ENCODE measurements at regions not wholly inside any gene's neighbourhood (a gene's known extent, or its start where the extent isn't known, plus 50 kb on each side); places are given as distances from the start of the nearest gene placed in this dataset.
A peak's percentile ranks its signal among the peaks of the same experiment; 100 is the strongest.
"Not testable (repeated sequence)": the region's sequence is repeated elsewhere in the genome, so short reads cannot be mapped to it uniquely, and the experiment has no call there.

DNA sequence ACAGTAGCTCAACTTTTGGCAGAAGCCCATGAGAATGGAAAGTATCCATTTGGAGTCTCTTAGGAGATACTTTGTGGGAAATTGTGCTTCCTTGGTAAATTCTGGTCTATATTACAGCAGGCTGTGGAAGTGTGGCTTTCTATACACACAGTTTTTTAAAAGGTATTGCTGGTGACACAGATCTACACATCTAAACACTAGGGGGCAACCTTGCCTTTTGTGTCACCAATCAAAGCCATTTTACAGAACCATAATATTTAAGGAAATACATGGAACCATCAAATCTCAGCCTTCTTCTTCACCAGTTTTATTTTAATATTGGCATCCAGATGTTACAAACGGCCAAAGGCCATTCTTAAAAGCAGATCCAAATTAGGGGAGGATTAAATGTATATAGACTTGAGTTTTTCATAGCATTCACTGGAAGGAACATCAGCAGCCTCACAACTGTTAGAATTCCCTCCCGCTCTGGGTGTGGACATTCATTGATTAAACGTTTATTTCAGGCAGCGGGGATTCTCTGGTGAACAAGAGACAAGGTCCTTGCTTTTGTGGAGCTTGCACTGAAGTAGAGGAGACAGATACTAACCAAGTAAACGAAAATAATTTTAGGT, 132.4 kb upstream of the EPB41L4A start:
- no peak for TF ChIP-seq GATA1 (IDR thresholded peaks at IDR 0.05; ENCODE audit: low read depth, low read length)
- TF ChIP-seq POLR2A (IDR thresholded peaks at IDR 0.05; ENCODE audit: low read length) = no peak
- DNase-seq = peak; percentile 79 to 86

DNA sequence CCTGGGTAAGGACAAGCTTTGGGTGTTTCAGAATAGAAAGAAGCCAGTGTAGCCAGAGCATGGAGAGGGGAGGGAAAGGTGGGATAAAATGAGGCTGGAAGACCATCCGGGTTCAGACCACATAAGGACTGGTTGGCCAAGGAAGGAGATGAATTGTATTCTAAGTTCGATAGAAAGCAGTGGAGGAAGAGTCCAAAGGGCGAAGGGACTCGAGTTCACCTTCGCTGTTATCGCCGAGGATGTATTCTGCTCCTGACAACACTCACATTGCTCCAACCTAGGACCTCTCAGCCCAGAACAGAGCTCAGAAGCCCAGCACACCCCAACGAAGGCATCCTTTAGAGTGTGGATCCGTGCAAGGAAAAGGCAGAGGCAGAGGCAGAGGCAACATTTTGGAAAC, 133.1 kb upstream of the EPB41L4A start:
- DNase-seq = no peak
- TF ChIP-seq POLR2A (IDR thresholded peaks at IDR 0.05; ENCODE audit: low read length) (no peak), GATA1 (IDR thresholded peaks at IDR 0.05; ENCODE audit: low read depth, low read length) (no peak)

DNA sequence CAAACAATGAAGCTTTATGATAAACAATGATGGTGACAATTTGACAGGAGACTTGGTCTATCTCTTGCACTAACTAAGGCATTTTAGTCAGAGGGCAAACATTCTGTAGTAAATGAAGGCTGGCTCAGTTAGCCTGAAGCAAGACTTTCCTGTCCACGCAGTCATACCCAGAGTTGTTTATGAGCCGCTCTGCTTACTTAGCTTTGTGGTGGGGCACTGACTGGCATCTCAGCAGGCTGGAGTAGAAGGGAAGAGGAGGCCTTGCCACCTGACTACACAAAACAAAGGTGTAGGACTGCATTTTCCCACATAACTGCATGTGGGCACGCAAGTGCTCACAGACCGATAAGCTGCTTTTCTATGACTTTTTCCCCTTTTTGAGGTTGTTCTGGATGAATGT, 133.7 kb upstream of the EPB41L4A start:
- TF ChIP-seq POLR2A (IDR thresholded peaks at IDR 0.05; ENCODE audit: low read length) = no peak
- no peak for TF ChIP-seq GATA1 (IDR thresholded peaks at IDR 0.05; ENCODE audit: low read depth, low read length)
- no peak for DNase-seq

DNA sequence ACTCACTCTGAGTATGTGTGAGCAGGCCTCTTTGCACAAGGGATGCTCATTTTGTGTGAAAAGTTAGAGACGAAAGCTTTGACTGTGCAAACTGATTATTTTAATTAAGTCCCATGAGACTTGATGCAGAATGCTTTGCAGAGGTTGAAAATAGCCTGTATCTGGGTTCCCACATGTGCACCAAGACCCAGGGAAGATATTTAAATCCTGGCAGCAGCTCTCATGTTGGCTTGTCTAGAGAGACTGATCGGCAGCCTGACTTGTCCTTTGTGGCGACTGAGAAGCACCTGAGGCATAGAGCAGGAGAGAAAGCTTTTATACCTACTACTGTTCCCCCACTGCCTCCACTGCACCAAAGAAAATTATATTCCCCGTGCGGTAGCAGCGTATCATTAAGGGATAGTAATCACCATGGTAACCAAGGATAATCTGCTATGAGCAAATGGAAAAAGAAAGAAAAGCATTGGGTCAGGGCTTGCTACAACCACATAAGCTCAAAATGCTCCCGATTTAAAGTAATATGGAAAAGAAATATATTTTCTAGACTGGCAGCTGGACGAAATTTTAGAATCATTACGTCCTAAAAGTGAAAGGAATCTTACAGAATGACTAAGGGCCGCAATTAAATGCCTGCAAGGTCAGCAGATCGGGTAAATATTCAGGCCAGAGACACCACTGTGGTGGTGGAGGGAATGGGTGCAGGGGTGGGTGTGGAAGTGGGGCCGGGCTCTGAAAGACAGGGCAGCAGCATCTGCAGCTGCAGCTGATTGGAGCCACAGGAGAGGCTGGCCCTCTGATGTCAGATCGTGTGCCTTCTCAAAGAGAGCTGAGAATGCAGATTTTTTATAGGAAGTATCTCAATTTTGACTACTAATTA, 135.3 kb upstream of the EPB41L4A start:
- TF ChIP-seq POLR2A (IDR thresholded peaks at IDR 0.05; ENCODE audit: low read length) (no peak), GATA1 (IDR thresholded peaks at IDR 0.05; ENCODE audit: low read depth, low read length) (no peak)
- DNase-seq = no peak

DNA sequence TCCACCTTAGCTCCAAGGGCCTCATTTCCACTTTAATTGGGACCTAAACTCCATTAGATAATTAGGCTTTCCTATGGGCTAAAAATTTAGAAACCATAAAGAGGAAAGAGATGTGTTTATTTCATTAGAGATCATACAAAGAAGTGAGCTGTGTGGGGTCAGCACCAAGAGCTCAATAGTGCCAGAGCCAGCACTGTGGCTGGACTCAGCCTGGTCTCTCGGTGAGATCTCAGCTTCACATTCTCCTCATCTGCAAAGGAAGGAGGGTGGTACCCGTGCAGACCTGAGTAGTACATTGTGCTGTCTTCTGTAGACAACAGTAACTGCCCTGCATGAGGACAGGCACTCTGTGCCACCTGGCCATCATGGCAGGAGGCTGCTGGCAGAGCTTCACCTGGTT, 136.1 kb upstream of the EPB41L4A start:
- DNase-seq = no peak
- TF ChIP-seq POLR2A (IDR thresholded peaks at IDR 0.05; ENCODE audit: low read length) (no peak), GATA1 (IDR thresholded peaks at IDR 0.05; ENCODE audit: low read depth, low read length) (no peak)

DNA sequence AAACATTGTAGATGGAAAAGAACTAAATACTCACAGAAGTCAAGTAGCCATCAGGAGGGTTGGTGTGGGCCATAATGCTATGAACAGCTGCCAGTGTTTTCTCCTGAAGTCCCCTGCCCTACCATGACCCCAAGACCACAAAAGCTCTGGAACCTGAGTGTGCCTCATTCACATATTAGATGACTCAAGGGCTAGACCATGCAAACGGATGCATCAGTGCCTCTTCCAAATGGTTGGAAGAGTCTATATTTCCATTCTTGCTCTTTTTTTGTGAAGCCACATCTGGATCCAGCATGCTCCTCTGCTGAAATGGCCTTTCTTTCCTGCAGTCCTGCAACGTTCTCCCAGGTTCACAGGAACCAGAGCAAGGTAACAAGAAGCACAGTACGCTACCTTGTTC, 136.6 kb upstream of the EPB41L4A start:
- TF ChIP-seq POLR2A (IDR thresholded peaks at IDR 0.05; ENCODE audit: low read length) (no peak), GATA1 (IDR thresholded peaks at IDR 0.05; ENCODE audit: low read depth, low read length) (no peak)
- no peak for DNase-seq

DNA sequence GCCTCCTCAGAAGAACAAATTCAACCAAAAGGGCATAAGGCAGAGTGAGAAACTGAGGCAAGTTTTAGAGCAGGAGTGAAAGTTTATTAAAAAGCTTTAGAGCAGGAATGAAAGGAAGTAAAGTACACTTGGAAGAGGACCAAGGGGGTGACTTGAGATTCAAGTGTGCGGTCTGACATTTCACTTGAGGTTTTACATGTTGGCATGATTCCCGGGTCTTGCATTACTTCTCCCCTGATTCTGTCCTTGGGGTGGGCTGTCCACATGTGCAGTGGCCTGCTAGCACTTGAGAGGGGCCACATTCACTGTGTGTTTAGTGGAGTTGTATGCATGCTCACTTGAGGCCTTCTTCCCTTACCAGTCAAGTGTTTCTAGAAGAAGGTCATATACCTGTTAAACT, 140.4 kb upstream of the EPB41L4A start:
- DNase-seq = not testable (repeated sequence)

DNA sequence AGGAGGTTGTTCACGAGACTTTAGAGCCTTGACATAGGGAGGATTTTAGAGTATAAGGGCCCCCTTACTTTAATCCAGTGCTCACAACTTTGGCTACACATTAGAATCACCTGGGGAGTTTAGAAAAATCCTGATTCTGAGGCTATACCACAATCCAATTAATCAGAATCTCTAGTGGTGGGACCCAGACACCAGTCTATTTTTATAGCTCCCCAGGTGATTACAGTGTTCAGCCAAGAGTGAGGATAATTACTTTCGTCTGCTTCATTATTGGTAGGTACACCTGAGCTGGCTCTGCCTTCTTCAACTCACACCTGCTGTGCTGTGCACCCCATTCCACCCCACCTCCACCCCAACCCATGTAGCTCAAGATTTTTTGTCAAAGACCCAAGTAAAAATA, 141.3 kb upstream of the EPB41L4A start:
- TF ChIP-seq POLR2A (IDR thresholded peaks at IDR 0.05; ENCODE audit: low read length) (no peak), GATA1 (IDR thresholded peaks at IDR 0.05; ENCODE audit: low read depth, low read length) (no peak)
- DNase-seq = no peak

DNA sequence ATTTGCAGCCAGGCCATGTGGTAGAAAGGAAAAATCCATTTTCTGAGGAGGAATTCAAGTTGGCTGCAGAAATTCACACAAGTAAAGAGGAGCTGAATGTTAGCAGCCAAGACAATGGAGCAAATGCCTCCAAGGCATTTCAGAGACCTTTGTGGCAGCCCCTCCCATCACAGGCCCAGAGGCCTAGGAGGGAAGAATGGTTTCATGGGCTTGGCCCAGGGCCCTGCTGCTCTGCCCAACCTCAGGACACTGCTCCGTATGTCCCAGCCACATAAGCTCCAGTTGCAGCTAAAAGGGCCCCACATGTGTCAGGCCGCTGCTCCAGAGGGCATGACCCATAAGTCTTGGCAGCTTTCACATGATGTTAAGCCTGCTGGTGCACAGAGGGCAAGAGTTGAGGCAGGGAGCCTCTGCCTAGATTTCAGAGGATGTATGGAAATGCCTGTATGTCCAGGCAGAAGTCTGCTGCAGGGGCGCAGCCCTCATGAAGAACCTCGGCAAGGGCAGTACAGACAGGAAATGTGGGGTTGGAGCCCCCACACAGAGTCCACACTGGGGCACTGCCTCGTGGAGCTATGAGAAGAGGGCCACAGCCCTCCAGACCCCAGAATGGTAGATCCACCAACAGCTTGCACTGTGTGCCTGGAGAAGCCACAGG, 144.2 kb upstream of the EPB41L4A start:
- TF ChIP-seq GATA1 (IDR thresholded peaks at IDR 0.05; ENCODE audit: low read depth, low read length) (no peak), POLR2A (IDR thresholded peaks at IDR 0.05; ENCODE audit: low read length) (no peak)
- peak; percentile 16 to 42 for DNase-seq

DNA sequence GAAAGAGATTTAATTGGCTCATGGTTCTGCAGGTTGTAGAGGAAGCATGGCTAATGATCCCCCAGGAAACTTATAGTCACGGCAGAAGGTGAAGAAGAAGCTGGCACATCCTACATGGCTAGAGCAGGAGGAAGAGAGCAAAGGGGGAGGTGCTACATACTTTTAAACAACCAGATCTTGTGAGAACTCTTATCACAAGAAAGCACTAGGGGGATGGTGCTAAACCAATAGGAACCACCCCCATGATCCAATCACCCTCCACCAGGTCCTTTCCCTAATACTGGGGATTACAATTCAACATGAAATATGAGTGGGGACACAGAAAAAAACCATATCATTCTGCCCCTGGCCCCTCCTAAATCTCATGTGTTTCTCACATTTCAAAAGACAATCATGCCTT, 147.2 kb upstream of the EPB41L4A start:
- peak in 1 of 2 experiments; percentile 49 for DNase-seq
- no peak for TF ChIP-seq POLR2A (IDR thresholded peaks at IDR 0.05; ENCODE audit: low read length)

DNA sequence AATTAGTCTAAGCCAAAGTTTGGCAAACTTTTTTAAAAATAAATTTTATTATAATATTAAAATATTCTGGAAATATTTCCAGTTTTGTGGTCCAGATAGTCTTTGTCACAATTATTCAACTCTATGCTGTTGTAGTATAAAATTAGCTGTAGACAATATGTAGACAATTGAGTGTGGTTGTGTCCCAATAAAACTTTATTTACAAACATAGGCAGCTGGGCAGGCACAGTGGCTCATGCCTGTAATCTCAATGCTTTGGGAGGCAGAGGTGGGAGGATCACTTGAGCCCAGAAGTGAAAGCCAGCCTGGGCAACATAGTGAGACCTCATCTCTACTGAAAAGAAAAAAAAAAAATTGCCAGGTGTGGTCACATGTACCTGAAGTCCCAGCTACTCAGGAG, 150.5 kb upstream of the EPB41L4A start:
- DNase-seq = no peak
- TF ChIP-seq GATA1 (IDR thresholded peaks at IDR 0.05; ENCODE audit: low read depth, low read length) = no peak
- TF ChIP-seq POLR2A (IDR thresholded peaks at IDR 0.05; ENCODE audit: low read length) = no peak

DNA sequence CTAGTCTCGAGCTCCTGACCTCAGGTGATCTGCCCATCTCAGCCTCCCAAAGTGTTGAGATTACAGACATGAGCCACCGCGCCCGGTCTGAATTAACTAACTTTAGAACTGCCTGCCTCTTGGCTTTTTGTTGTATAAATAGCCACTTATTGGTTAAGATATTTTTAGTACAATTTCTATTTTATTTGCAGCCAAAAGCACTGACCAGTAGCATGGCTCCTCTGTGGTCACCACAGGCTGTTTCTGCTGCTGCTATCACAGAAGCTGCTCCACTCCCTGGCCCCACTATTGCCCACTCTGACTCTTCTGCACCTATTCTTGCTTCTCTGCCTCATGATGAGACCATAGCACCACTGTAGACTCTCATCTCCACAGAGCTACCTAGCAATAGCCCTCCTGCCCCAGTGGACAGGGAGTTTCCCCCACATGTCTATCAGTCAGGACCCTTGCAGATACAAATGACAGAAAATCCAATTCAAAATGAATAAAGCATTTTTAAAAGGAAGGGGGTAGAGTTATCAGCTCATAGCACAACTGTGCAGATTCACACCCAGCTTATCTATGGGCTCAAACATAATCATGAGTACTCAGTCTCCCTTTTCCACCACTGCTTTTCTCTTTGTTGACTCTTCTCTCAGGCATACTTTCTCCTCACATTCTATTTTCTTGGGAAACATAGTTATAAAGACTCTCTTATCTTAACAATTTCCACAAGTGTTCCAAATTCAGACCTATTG, 151.8 kb upstream of the EPB41L4A start:
- TF ChIP-seq GATA1 (IDR thresholded peaks at IDR 0.05; ENCODE audit: low read depth, low read length) (no peak), POLR2A (IDR thresholded peaks at IDR 0.05; ENCODE audit: low read length) (no peak)
- DNase-seq = peak; percentile 31 to 75

DNA sequence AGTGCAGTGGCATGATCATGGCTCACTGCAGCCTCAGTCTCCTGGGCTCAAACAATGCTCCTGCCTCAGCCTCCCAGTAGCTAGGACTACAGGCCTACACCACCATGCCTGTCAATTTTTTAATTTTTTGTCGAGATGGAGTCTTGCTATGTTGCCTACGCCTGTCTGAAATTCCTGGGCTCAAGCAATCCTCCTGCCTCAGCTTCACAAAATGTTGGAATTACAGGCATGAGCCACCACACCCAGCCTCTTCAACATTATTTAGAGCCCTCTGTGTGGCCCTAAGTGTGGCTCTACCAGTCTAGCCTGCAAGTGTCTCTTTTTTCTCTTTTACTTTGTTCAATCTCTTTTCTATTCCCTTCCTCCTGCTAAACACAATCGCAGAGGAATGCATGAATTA, 154.4 kb upstream of the EPB41L4A start:
- TF ChIP-seq POLR2A (IDR thresholded peaks at IDR 0.05; ENCODE audit: low read length) (no peak), GATA1 (IDR thresholded peaks at IDR 0.05; ENCODE audit: low read depth, low read length) (no peak)
- no peak for DNase-seq

DNA sequence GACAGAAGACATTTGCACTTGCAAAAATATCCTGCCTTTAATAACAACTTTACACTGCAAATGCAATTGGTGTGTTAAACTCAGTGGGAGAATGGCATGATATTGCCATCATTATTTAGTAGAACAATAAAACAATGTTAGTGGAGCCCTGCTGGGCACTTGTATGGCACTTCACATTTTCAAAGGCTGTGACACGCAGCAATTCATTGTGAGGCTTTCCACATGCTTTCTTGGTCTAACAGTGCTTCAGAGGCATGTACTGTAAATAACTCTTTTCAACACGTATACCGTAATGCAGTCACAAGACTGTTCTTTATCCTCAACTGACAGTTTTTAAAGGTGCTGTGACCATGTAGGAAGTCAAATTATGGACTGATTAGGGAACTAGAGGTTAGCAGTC, 155.5 kb upstream of the EPB41L4A start:
- TF ChIP-seq POLR2A (IDR thresholded peaks at IDR 0.05; ENCODE audit: low read length) (no peak), GATA1 (IDR thresholded peaks at IDR 0.05; ENCODE audit: low read depth, low read length) (no peak)
- no peak for DNase-seq

All from erythroblast (primary cell).